C1 segment of cervical spinal cord (tissue), 14 donors: ENCODE measurements at regions not wholly inside any gene's neighbourhood (a gene's known extent, or its start where the extent isn't known, plus 50 kb on each side); places are given as distances from the start of the nearest gene placed in this dataset.

Source experiments
- DNase-seq, 14 donors: peaks; one replicate each; lab custom pipeline; 2025; lab: John Stamatoyannopoulos, UW

- DNase-seq, result no peak
Observed at GRCh38 chr13:44240611-44241145, 132.9 kb upstream of the SERP2 start.

- no peak for DNase-seq
Observed at GRCh38 chr13:44241638-44242037, 132.0 kb upstream of the SERP2 start.

DNA sequence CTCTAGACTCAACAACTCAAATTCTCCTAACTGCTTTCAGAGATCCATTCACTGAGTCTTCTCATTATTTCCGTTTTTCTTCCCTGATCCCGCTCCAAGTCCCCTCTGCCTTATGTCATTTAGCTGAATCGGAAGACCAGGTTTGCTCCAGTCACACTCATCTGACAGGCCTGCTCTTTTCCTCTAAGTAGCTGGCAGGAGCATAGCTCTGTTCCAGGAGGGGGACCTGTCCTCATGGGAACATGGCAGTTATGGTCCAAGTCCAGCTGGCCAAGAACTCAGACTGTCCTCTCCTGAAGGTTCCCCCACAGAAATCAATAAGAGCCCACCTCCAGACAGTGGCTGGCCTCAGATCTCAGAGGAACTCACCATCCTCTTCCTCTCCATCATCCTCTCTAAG, 130.9 kb upstream of the SERP2 start:
- DNase-seq, result peak in 2 of 14 donors; percentile 33 to 48

DNA sequence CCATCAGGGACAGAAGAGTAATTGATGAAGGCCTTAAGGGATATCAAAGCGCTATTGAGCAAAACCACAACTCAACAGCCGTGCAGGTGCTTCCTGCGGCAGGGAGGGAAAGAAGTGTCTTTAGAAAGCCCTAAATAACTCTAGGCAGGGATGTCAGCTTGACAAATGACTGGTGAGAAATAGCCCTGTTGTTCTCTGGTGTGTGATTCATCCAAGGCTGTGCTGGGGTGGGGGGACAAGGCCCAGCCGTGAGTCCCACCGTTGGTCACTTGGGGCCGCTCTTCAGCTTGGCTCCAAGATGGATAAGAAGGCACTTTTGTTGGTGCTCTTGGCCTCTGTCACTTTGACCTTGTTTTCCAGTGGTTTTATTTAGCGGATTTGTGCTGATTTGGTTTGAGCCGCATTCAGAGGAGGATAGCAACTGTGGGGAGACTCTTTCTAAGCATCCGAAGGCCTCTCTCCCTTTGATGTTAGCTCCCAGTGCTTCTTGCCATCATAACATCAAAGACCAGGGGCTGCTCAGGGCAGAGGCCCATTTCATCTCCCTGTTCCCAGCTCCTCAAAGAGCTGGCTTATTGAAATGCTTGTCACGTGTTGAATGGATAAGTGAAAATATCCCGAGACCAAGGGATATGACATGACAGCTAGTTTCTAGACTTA, 130.3 kb upstream of the SERP2 start:
- peak in 10 of 14 donors; percentile 25 to 84 (median 64) for DNase-seq

GRCh38 chr13:44244288-44244687, 129.3 kb upstream of the SERP2 start:
- peak in 6 of 14 donors; percentile 10 to 62 (median 32) for DNase-seq

GRCh38 chr13:44249431-44249836, 124.2 kb upstream of the SERP2 start:
- no peak for DNase-seq

DNA sequence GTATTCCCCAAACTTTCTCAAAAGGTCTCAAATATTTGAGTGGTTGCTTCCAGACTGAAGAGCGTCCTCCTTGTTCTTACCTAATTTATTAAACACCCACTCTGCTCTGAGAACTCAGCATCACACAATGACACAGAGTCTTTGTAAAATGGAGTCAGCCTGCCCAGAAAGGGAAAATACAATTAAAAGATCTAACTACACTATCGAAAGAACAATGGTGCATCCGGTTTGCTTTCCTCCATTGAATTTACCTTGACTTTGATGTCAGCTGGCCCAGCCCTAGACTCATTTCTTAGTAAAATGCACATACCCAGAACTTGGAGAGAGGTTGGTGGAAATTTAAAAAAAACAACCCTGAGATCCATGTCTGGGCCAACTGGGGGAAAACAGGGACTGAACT, 120.7 kb upstream of the SERP2 start:
- no peak for DNase-seq

GRCh38 chr13:44255771-44256364, 117.8 kb upstream of the SERP2 start:
- no peak for DNase-seq

- DNase-seq, result no peak
Observed at GRCh38 chr13:44257796-44258195, 115.8 kb upstream of the SERP2 start.

DNA sequence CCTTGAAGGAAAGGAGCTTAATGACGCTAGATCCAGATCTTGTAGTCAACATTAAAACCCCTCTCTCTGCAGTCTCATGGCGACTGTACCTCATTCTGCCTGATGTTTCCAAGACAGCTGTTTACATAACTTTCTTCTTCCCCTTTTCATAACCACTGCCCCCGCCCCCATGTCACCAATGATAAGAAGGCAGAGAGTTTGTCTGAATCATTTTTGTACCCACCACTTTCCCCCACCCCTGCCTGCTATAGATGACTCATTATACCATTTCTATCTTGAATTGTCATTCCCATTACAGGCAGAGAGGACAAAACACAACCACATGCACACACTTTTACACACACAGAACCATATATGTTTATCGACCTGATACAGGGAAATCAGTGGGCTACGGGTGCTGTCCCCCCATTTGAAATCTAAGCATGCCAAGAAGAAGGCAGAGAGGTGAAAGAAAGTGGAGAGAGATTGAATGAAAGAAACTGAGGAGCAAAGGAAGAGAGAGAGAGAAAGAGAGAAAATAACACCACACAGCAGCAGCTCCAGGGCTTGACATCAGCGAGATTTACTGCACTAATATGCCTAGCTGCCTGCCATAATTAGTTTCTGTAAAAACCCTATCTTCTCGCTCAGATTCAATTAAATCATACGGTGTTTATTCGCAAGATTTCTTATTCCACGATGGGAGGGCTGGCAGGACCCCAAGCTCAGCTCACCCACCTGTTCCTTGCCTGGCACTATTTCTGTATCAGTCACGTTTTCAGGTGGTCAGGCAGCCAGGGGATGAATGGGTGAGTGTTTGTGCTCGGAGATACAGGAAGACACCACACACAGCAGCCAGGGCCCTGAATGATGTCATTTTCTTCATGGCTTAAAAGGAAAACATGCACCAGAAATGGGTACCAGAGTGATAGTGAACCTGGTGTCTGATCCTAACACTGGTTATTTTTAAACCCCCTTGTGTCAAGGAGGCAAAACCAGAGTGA, 114.3 kb upstream of the SERP2 start:
- peak in 3 of 14 donors; percentile 14 to 26 (median 17) for DNase-seq

DNA sequence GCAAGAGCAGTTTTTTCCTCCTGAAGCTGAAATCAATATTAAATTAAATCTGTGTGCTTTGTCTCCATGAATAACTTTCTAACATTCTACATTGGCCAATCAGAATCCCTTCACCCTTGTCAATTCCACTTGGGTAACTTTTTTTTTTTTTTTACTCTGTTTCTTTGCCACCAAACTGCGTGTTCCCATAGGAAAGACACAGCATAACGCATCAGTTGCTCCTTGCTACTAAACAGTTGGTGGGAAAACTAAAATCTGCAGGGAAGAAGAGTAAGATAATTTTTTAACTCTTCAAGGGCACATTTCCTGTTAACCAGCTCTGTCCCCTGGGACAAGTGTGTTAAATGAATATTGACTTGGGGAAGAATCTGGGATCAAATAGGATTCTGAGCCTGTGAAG, 113.3 kb upstream of the SERP2 start:
- DNase-seq, result no peak

GRCh38 chr13:44263751-44264620, 109.6 kb upstream of the SERP2 start:
- no peak for DNase-seq

- DNase-seq, result no peak
Observed at GRCh38 chr13:44266305-44266704, 107.3 kb upstream of the SERP2 start.

- DNase-seq, result no peak
Observed at GRCh38 chr13:44266772-44267171, 106.9 kb upstream of the SERP2 start.

- DNase-seq, result no peak
Observed at GRCh38 chr13:44267203-44267602, 106.4 kb upstream of the SERP2 start.

DNA sequence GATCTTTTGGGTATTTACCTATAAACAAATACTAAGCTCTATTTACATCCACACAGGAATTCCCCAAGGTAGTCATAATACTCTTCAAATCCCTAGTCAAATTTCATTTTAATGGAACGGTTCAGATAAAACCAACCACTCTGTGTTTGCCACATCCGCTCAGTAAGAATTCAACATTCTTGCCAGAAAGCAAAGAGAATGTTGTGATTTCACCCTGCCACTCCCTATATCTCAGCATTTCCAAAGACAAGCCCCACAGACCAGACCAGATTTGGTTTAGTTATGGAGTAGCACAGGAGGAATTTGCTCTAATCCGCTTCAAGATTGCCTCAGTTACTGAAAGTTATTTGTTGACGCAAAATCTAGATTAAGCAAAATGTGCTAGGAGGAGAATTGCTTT, 105.6 kb upstream of the SERP2 start:
- DNase-seq, result no peak

DNA sequence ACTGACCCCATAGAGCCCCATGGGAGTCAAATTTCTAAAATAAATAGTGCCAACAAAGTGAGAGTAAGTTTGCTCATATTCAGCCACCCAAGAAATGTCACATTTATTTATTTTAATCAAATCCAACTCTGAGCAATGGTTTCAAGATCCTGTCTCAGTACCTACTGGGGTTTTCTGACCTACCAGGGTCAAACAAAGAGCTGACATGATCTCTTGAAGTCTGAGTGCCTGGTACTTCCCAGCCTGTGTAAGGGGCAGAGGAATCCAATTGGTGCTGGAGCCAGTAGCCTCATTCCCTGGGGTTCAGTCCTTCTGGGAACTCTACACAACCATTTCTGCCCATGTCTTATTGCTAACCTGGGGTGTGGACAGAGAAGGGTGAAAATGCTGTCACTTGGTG, 104.6 kb upstream of the SERP2 start:
- DNase-seq, result no peak

- no peak for DNase-seq
Observed at GRCh38 chr13:44270150-44270549, 103.5 kb upstream of the SERP2 start.

DNA sequence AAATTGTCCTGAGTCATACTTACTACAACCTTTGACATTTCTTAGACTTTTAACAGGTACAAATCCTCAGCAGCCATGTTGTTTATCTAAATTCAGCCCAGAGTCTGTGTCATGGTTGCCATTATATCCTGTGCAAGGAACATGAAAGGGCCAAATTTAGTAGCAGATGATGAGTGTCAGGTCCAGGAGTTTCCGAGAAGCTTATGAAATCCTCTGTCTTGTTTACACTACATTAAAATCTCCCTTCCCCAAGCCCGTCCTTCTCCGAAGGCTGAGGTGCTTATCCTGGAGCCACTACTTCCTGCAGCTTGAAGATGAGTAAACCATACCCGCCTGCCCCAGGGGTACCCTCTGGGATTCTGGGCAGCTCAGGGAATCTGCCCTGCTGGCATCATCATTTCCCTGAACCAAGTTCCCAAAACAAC, 102.6 kb upstream of the SERP2 start:
- no peak for DNase-seq

GRCh38 chr13:44271473-44271872, 102.2 kb upstream of the SERP2 start:
- DNase-seq, result no peak

DNA sequence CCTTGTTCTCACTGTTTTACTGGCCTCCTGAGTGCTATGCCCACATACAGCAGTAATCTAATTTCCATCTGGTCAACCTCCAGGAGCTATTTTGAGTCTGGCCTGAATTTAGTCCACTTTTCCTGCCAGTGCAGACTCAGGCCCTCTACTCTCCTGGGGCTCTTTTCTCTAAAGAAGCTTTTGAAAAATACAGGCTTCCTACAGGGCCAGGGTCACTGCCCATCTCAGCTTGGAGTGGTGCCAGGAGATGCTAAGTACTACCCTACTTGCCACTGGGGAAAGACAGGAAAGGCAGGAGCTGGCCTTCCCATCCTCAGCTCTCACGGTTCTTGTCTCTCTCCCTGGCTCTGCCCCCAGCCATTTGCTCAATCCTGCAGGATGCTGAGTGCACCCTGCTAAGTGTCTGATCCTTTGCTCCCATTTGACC, 101.7 kb upstream of the SERP2 start:
- peak in 9 of 14 donors; percentile 6 to 91 (median 19) for DNase-seq
